ENCODE measurements at regions not wholly inside any gene's neighbourhood (a gene's known extent, or its start where the extent isn't known, plus 50 kb on each side); places are given as distances from the start of the nearest gene placed in this dataset.

DNA sequence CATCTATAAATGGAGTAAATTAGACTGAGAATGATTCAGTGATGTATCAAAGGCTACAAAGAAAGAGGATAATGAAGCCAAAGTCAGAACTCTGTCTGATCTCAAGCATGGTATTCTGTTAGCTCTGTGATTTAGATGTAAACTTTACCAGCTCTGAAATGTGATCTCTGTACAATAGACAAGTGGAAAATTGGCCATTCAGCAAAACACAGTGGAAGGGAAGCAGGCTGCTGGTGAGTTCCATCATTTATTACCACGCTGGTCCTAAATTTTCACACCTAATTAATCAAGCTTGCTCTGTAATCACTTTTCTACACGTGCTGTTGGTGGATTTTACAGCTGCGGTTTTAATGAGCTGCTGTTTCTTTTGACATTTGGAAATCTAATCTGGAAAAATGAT, 145.1 kb upstream of the OPCML start:
- TF ChIP-seq EZH2 (IDR thresholded peaks at IDR 0.05; ENCODE audit: borderline replicate concordance, low read length), result no peak
- TF ChIP-seq, protein P1, sequence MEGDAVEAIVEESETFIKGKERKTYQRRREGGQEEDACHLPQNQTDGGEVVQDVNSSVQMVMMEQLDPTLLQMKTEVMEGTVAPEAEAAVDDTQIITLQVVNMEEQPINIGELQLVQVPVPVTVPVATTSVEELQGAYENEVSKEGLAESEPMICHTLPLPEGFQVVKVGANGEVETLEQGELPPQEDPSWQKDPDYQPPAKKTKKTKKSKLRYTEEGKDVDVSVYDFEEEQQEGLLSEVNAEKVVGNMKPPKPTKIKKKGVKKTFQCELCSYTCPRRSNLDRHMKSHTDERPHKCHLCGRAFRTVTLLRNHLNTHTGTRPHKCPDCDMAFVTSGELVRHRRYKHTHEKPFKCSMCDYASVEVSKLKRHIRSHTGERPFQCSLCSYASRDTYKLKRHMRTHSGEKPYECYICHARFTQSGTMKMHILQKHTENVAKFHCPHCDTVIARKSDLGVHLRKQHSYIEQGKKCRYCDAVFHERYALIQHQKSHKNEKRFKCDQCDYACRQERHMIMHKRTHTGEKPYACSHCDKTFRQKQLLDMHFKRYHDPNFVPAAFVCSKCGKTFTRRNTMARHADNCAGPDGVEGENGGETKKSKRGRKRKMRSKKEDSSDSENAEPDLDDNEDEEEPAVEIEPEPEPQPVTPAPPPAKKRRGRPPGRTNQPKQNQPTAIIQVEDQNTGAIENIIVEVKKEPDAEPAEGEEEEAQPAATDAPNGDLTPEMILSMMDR (IDR thresholded peaks at IDR 0.05; ENCODE audit: low read length), result no peak
